GM19238 (cell line): ENCODE measurements at regions not wholly inside any gene's neighbourhood (a gene's known extent, or its start where the extent isn't known, plus 50 kb on each side); places are given as distances from the start of the nearest gene placed in this dataset.

Experiments used
- DNase-seq: peaks from one replicate; pipeline ENCODE4 v3.0.0; 2011; ENCODE audit warnings: low spot score; ENCODE audit not compliant: insufficient read length

GRCh38 chr9:80946496-80947170 lies 742.7 kb downstream of the TLE1 start:
- DNase-seq, result no peak

GRCh38 chr9:80945436-80945835 lies 743.9 kb downstream of the TLE1 start:
- no peak for DNase-seq

DNA sequence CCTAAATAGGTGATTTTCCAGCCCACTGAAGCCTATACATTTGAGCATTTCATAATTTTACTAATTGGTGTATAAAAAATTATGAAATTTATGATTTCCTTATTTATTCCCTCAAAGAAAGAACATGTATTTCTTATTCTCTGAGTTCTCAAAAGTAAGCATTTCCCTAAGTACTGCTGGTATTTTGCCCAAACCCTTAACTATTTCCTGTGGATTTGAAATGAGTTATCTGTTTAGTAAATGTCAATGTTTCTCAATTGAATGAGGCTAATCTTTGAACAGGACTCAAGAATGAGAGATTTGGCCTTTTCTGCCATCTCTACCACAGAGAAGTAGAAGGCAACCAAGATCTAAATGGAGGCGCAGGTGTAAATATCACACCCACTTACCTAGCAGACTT lies 751.7 kb downstream of the TLE1 start:
- DNase-seq, result no peak

DNA sequence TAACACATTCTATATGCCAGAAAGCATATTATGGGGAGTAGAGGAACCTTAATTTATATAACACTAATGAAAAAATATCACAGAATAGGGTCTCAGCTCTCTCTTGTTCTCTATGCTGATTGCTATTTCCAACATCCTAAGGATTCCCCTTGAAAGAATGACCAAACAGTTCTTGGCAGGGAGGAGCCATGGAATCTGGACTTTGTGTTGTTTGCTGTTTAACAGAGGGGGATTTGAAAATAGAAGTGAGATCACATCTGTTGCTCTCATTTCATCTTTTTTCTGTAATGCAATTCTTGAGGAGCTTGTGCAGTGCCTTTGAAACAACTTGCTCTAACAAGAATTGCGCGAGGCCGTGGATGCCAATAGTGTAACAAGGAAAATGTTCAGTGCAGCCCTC lies 755.3 kb downstream of the TLE1 start:
- DNase-seq, result no peak

- no peak for DNase-seq
Observed at GRCh38 chr9:80932947-80933780, 756.2 kb downstream of the TLE1 start.

DNA sequence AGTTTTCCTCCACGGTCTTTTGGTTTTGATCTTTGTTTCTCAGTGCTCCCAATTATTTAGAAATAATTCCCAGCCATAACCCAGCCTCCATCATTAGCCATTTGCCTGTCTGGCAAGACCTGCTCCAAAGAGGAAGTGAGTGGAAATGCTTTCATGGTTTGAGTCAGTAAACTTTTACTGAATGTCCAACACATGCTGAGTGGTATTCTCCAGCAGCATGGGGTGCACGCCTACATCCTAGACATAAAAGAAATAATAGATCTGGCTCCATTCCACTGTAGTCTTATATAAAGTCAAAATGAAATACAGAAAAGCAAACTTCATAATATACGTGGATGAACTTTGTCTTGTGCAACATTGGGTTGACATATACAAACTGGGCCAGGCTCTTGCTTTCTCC lies 757.2 kb downstream of the TLE1 start:
- no peak for DNase-seq

- no peak for DNase-seq
Observed at GRCh38 chr9:80931163-80931562, 758.2 kb downstream of the TLE1 start.

GRCh38 chr9:80928697-80929096 lies 760.6 kb downstream of the TLE1 start:
- no peak for DNase-seq

DNA sequence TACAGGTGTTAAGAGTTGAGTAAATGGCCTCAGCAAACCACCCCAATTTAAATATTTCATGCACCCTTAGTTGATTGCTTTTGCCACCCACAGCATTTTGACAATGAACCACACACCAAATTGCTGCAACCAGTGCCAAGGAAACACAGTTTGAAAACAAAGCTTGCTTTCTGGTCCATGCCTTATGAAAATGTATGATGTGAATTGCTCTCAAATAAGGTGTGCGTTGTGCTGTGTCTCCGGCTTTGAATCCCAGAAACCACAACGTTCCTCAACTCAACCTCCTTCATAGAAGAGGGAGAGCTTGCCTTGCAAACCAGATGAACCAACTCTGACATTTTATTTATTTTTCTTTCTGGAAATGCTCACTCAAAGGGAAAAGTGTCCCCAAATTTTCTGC lies 762.7 kb downstream of the TLE1 start:
- no peak for DNase-seq

GRCh38 chr9:80922544-80922943 lies 766.8 kb downstream of the TLE1 start:
- no peak for DNase-seq

GRCh38 chr9:80906728-80907127 lies 782.6 kb downstream of the TLE1 start:
- no peak for DNase-seq

DNA sequence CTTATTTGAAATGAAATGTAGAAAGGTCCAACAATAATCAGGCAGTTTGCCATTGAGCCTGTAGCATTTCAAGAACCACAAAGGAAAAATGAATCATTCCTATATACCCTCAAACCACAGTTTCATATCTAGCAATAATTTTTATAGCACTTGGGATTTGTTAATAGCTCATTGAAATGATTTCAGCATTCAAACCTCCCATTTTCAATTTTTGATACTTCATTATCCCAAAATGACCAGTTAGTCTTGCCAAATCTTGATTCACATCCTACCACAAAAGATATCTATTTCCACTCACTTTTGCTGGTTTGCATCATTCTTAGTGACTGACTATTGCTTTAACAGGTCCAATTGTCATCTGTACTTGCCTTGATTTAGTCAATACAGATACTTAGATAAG lies 790.1 kb downstream of the TLE1 start:
- no peak for DNase-seq

GRCh38 chr9:80893190-80893589 lies 796.2 kb downstream of the TLE1 start:
- DNase-seq, result no peak

DNA sequence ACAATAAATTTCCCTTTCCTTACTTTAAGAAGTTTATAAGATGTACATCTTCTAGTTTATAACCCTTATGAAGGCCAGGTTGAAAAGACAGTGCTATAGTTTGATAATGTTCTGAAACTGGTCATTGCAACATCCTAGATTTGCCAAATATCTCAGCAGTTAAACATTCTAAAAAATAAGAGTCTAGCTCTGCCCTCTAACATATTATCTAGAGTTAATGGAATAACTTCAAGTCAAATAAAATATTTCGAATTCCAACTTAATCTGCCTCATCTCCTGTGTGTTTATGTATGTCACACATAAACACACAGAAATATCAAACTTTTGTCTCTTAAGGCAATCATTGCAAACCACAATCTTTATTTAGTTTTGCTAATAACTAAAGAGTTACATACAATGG lies 796.6 kb downstream of the TLE1 start:
- DNase-seq, result no peak

DNA sequence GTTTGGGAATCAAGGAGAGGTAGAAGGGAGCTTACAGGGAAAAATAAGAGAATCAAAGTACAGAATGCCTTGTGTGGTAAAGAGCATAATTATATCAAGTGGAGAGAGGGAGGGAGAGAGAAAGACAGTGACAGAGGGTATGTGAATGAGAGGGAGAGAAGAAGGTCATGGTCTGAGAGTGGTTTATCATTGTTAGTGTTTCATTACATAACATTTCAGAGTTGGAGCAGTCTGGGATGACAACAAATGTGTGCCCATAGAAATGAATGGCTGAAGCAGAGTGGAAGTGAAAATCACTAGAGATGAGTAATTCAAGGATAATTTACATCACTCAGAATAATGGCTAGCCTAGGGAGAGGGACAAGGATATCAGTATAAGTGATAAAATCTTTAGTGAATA lies 799.2 kb downstream of the TLE1 start:
- DNase-seq, result no peak

- DNase-seq, result no peak
Observed at GRCh38 chr9:80885894-80886293, 803.5 kb downstream of the TLE1 start.

DNA sequence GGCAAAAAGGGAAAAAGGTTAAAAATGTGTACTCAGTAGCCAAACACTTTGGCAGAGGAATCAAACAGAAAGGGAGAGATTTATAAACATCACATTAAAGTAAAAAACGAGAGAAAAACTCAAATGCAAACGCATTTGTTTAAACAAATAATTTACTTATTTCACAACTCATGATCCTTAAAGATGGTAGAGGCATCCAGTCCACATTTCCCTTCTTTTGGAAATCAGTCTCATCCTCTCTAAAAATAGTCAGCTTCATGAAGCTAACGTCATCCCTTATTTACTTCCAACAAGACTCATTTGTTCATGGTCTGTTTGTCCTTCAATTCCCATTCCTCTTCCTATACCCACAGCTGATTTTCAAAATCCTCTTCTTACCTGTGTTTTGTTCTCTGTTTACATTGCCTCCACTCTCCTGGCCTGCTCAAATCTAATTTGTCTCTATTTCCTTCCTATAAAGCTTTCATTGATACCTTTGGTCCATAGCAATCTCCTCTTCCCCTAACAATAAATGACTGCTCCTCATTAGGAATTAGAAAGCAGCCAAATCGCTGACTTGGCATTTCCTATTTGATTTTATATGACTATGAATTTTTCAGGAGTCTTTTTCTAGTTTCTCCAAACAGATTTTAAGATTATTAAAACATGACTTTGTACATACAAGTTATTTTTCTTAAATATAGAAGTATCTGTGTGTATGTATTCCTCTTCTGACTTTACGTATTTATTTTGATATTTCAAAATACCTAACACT lies 805.3 kb downstream of the TLE1 start:
- no peak for DNase-seq

- no peak for DNase-seq
Observed at GRCh38 chr9:80883426-80883825, 805.9 kb downstream of the TLE1 start.

GRCh38 chr9:80881940-80882339 lies 807.4 kb downstream of the TLE1 start:
- DNase-seq, result no peak

- DNase-seq, result no peak
Observed at GRCh38 chr9:80881320-80881719, 808.0 kb downstream of the TLE1 start.

DNA sequence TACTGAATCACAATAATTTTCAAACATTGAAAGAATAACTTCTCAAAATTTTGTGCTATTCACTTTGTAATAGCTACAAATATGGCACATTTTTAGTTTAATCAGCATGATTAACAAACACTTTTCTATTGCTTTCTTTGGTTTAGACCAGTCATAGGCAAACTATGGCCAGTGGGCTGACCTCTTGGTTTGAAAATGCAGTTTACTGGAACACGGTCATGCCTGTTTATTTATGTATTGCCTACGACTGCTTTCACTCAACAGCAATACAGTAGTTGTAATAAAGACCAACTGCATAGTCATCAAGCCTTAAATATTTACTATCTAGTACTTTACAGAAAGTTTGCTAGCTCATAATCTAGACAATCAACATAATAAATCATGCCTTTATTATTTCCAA lies 810.8 kb downstream of the TLE1 start:
- DNase-seq, result no peak

GRCh38 chr9:80875947-80876346 lies 813.4 kb downstream of the TLE1 start:
- DNase-seq, result no peak
